ENCODE measurements at regions not wholly inside any gene's neighbourhood (a gene's known extent, or its start where the extent isn't known, plus 50 kb on each side); places are given as distances from the start of the nearest gene placed in this dataset.

- CTCF ChIA-PET: no interaction called here
- Histone ChIP-seq H3K4me1 (no peaks in the 10 kb centered on the region), H3K27me3 (replicated peaks; ENCODE audit: control insufficient read depth, insufficient read depth, low read length) (no peaks in the 10 kb centered on the region), H3K9me3 (no peaks in the 10 kb centered on the region), H3K36me3 (ENCODE audit: control insufficient read depth, insufficient read depth, low read length) (no peaks in the 10 kb centered on the region), H3K4me3 (ENCODE audit: low read depth, low read length) (no peak overlapping the region)
- TF ChIP-seq CTCF (IDR thresholded peaks at IDR 0.05; ENCODE audit: insufficient read depth in 1 of 2, low read depth in 1 of 2, low read length in 1 of 2, severe bottlenecking in 1 of 2, unreplicated experiment in 1 of 2): no peak
- Mint-ChIP-seq H3K9me3 (ENCODE audit: unreplicated experiment) (no peaks in the 10 kb centered on the region), H3K36me3 (ENCODE audit: insufficient read depth, unreplicated experiment) (no peaks in the 10 kb centered on the region), H3K27me3 (ENCODE audit: insufficient read depth, unreplicated experiment) (no peaks in the 10 kb centered on the region), H3K27ac (ENCODE audit: unreplicated experiment) (no peak overlapping the region), H3K4me3 (ENCODE audit: unreplicated experiment) (no peak overlapping the region), H3K4me1 (ENCODE audit: low read depth, unreplicated experiment) (no peaks in the 10 kb centered on the region)
- POLR2A ChIA-PET: no interaction called here
- intact Hi-C loops (cut with micrococcal nuclease; ENCODE audit: unreplicated experiment): no loop called here
- DNase-seq: no peak
- no TSS peak for BruUV-seq (replicated peaks)
Observed at GRCh38 chr7:28239823-28240204, 59.2 kb upstream of the JAZF1 start.

- no peaks in the 10 kb centered on the region for H3K4me1 Mint-ChIP-seq (ENCODE audit: low read depth, unreplicated experiment)
- no peaks in the 10 kb centered on the region for H3K27me3 Mint-ChIP-seq (ENCODE audit: insufficient read depth, unreplicated experiment)
- no TSS peak for BruUV-seq (replicated peaks)
- H3K9me3 Mint-ChIP-seq (ENCODE audit: unreplicated experiment): no peaks in the 10 kb centered on the region
- Histone ChIP-seq H3K27me3 (replicated peaks; ENCODE audit: control insufficient read depth, insufficient read depth, low read length) (no peaks in the 10 kb centered on the region), H3K4me3 (ENCODE audit: low read depth, low read length) (no peak overlapping the region), H3K9me3 (no peaks in the 10 kb centered on the region), H3K36me3 (ENCODE audit: control insufficient read depth, insufficient read depth, low read length) (no peaks in the 10 kb centered on the region), H3K4me1 (no peaks in the 10 kb centered on the region)
- no peak overlapping the region for H3K27ac Mint-ChIP-seq (ENCODE audit: unreplicated experiment)
- no peak overlapping the region for H3K4me3 Mint-ChIP-seq (ENCODE audit: unreplicated experiment)
- no peaks in the 10 kb centered on the region for H3K36me3 Mint-ChIP-seq (ENCODE audit: insufficient read depth, unreplicated experiment)
- ChIA-PET POLR2A (no interaction called here), CTCF (no interaction called here)
- no peak for DNase-seq
- intact Hi-C loops (cut with micrococcal nuclease; ENCODE audit: unreplicated experiment): no loop called here
- TF ChIP-seq CTCF (IDR thresholded peaks at IDR 0.05; ENCODE audit: insufficient read depth in 1 of 2, low read depth in 1 of 2, low read length in 1 of 2, severe bottlenecking in 1 of 2, unreplicated experiment in 1 of 2): no peak
Observed at GRCh38 chr7:28240481-28240880, 59.9 kb upstream of the JAZF1 start.

GRCh38 chr7:28243861-28244260, 63.3 kb upstream of the JAZF1 start:
- Histone ChIP-seq H3K36me3 (ENCODE audit: control insufficient read depth, insufficient read depth, low read length) (no peaks in the 10 kb centered on the region), H3K4me3 (ENCODE audit: low read depth, low read length) (no peak overlapping the region), H3K4me1 (no peaks in the 10 kb centered on the region), H3K9me3 (no peaks in the 10 kb centered on the region), H3K27me3 (replicated peaks; ENCODE audit: control insufficient read depth, insufficient read depth, low read length) (no peaks in the 10 kb centered on the region; the same call in 1 of the 2 replicates)
- TF ChIP-seq CTCF (IDR thresholded peaks at IDR 0.05; ENCODE audit: insufficient read depth in 1 of 2, low read depth in 1 of 2, low read length in 1 of 2, severe bottlenecking in 1 of 2, unreplicated experiment in 1 of 2): no peak
- no peaks in the 10 kb centered on the region for H3K4me1 Mint-ChIP-seq (ENCODE audit: low read depth, unreplicated experiment)
- DNase-seq: no peak
- H3K9me3 Mint-ChIP-seq (ENCODE audit: unreplicated experiment): no peaks in the 10 kb centered on the region
- no peak overlapping the region for H3K27ac Mint-ChIP-seq (ENCODE audit: unreplicated experiment)
- no peak overlapping the region for H3K4me3 Mint-ChIP-seq (ENCODE audit: unreplicated experiment)
- ChIA-PET CTCF (no interaction called here), POLR2A (no interaction called here)
- no peaks in the 10 kb centered on the region for H3K36me3 Mint-ChIP-seq (ENCODE audit: insufficient read depth, unreplicated experiment)
- peaks cover 3% of the 10 kb centered on the region for H3K27me3 Mint-ChIP-seq (ENCODE audit: insufficient read depth, unreplicated experiment)
- BruUV-seq (replicated peaks): no TSS peak
- intact Hi-C loops (cut with micrococcal nuclease; ENCODE audit: unreplicated experiment): no loop called here
